ENCODE measurements at regions not wholly inside any gene's neighbourhood (a gene's known extent, or its start where the extent isn't known, plus 50 kb on each side); places are given as distances from the start of the nearest gene placed in this dataset.

GRCh38 chr17:77712578-77712977 lies 245.9 kb upstream of the TNRC6C start:
- DNase-seq (ENCODE audit: low read depth in 2 of 2): no peak
- Histone ChIP-seq H4K20me1 (ENCODE audit: control insufficient read depth, extremely low read depth, insufficient read depth, low read length) (no peaks in the 10 kb centered on the region), H3K79me2 (ENCODE audit: control insufficient read depth, insufficient read depth, low read length) (no peaks in the 10 kb centered on the region), H2AFZ (ENCODE audit: low read length) (no peak overlapping the region), H3K9ac (ENCODE audit: insufficient read depth, low read length) (no peak overlapping the region), H3K36me3 (ENCODE audit: control insufficient read depth, insufficient read depth, low read length) (no peaks in the 10 kb centered on the region), H3K27ac (ENCODE audit: insufficient read depth, low read length) (no peak overlapping the region), H3K27me3 (ENCODE audit: control insufficient read depth, insufficient read depth, low read length) (no peaks in the 10 kb centered on the region), H3K4me1 (ENCODE audit: control insufficient read depth, extremely low read depth, insufficient read depth, low read length) (no peaks in the 10 kb centered on the region), H3K4me3 (replicated peaks in 1 of 4; ENCODE audit: control extremely low read depth in 1 of 4, insufficient read depth in 1 of 4, low read depth in 3 of 4, low read length in 4 of 4) (no peak overlapping the region), H3K9me3 (ENCODE audit: control insufficient read depth, insufficient read depth, low read depth, low read length) (no peaks in the 10 kb centered on the region), H3K4me2 (ENCODE audit: extremely low read depth, insufficient read depth, low read length) (no peak overlapping the region)
- TF ChIP-seq CTCF (conservative IDR thresholded peaks at IDR 0.05 in 1 of 2, IDR thresholded peaks at IDR 0.05 in 1 of 2; ENCODE audit: low read depth in 1 of 2, low read length in 2 of 2) (no peak), EZH2 (IDR thresholded peaks at IDR 0.05; ENCODE audit: low read length, missing control alignments) (no peak)

DNA sequence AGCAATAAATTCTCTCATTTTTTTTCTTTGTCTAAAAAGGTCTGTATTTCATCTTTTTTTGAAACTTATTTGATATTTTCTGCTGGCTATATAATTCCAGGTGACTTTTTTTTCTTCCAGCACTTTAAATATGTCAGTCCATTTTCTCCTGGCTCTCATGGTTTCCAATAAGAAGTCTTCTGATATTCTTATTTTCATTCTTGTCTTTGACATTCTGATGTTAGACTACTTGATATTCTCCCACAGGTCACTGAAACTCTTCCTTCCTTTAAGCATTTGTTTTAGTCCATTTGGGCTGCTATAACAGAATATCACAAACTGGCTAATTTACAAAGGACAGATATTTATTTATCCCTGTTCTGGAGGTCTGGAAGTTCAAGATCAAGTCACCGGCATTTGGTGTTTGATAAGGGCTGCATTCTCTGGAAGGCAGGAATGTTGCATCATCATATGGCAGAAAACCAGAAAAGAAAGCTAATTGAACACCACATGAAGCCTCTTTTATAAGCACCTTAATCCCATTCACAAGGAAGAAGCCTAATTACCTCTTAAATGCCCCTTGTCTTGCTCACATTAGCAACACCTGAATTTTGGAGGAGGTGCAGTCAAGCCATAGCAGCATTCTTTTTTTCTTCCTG lies 242.1 kb upstream of the TNRC6C start:
- Histone ChIP-seq H3K4me1 (ENCODE audit: control insufficient read depth, extremely low read depth, insufficient read depth, low read length) (no peaks in the 10 kb centered on the region), H3K36me3 (ENCODE audit: control insufficient read depth, insufficient read depth, low read length) (no peaks in the 10 kb centered on the region), H3K4me2 (ENCODE audit: extremely low read depth, insufficient read depth, low read length) (no peak overlapping the region), H3K9ac (ENCODE audit: insufficient read depth, low read length) (no peak overlapping the region), H2AFZ (ENCODE audit: low read length) (no peak overlapping the region), H3K4me3 (replicated peaks in 1 of 4; ENCODE audit: control extremely low read depth in 1 of 4, insufficient read depth in 1 of 4, low read depth in 3 of 4, low read length in 4 of 4) (no peak overlapping the region), H3K27ac (ENCODE audit: insufficient read depth, low read length) (no peak overlapping the region), H3K79me2 (ENCODE audit: control insufficient read depth, insufficient read depth, low read length) (no peaks in the 10 kb centered on the region), H3K27me3 (ENCODE audit: control insufficient read depth, insufficient read depth, low read length) (no peaks in the 10 kb centered on the region), H3K9me3 (ENCODE audit: control insufficient read depth, insufficient read depth, low read depth, low read length) (no peaks in the 10 kb centered on the region), H4K20me1 (ENCODE audit: control insufficient read depth, extremely low read depth, insufficient read depth, low read length) (no peaks in the 10 kb centered on the region)
- TF ChIP-seq CTCF (conservative IDR thresholded peaks at IDR 0.05 in 1 of 2, IDR thresholded peaks at IDR 0.05 in 1 of 2; ENCODE audit: low read depth in 1 of 2, low read length in 2 of 2): no peak
- TF ChIP-seq EZH2 (IDR thresholded peaks at IDR 0.05; ENCODE audit: low read length, missing control alignments): no peak
- peak in 1 of 2 donors; percentile 8 for DNase-seq (ENCODE audit: low read depth in 2 of 2)

DNA sequence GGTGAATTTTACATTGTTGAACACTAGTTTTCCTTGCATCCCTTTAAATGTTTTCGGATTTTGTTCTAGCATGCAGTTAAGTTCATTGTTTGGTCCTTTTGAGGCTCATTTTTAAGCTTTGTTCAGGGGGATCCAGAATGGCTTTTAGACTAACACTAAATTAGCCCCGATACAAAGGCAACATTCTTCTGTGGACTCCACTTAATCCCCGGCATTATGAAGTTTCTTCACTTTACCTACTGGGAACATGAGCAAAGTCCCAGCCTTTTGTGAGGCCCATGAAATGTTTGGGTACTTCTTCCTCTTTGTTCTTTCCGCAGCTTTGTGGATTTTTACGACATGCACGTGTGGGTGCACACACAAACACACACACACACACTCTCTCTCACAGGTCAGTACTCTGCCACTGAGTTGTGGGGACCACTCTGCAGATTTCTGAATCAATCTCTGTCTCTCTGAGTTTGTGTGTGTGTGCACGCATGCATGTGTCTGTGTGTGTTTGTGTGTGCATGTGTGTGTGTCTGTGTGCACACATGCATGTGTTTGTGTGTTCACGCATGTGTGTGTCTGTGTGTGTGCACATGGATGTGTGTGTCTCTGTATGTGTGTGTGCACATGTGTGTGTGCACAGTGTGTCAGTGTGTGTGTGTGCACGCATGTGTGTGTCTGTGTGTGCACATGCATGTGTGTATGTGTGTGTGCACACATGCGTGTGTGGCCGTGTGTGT lies 240.4 kb upstream of the TNRC6C start:
- Histone ChIP-seq H3K36me3 (ENCODE audit: control insufficient read depth, insufficient read depth, low read length) (no peaks in the 10 kb centered on the region), H3K27me3 (ENCODE audit: control insufficient read depth, insufficient read depth, low read length) (no peaks in the 10 kb centered on the region)
- TF ChIP-seq CTCF (conservative IDR thresholded peaks at IDR 0.05 in 1 of 2, IDR thresholded peaks at IDR 0.05 in 1 of 2; ENCODE audit: low read depth in 1 of 2, low read length in 2 of 2): no peak
- no peak for TF ChIP-seq EZH2 (IDR thresholded peaks at IDR 0.05; ENCODE audit: low read length, missing control alignments)

More for the DNA sequence above, 240.4 kb upstream of the TNRC6C start:
- H2AFZ ChIP-seq (ENCODE audit: low read length): no peak overlapping the region
- no peak overlapping the region for H3K4me2 ChIP-seq (ENCODE audit: extremely low read depth, insufficient read depth, low read length)
- H4K20me1 ChIP-seq (ENCODE audit: control insufficient read depth, extremely low read depth, insufficient read depth, low read length): no peaks in the 10 kb centered on the region
- H3K27ac ChIP-seq (ENCODE audit: insufficient read depth, low read length): no peak overlapping the region
- DNase-seq (ENCODE audit: low read depth in 2 of 2): no peak
- no peaks in the 10 kb centered on the region for H3K4me1 ChIP-seq (ENCODE audit: control insufficient read depth, extremely low read depth, insufficient read depth, low read length)
- H3K79me2 ChIP-seq (ENCODE audit: control insufficient read depth, insufficient read depth, low read length): no peaks in the 10 kb centered on the region
- no peak overlapping the region for H3K4me3 ChIP-seq (replicated peaks in 1 of 4; ENCODE audit: control extremely low read depth in 1 of 4, insufficient read depth in 1 of 4, low read depth in 3 of 4, low read length in 4 of 4)
- H3K9me3 ChIP-seq (ENCODE audit: control insufficient read depth, insufficient read depth, low read depth, low read length): no peaks in the 10 kb centered on the region
- H3K9ac ChIP-seq (ENCODE audit: insufficient read depth, low read length): no peak overlapping the region
